ENCODE measurements at regions not wholly inside any gene's neighbourhood (a gene's known extent, or its start where the extent isn't known, plus 50 kb on each side); places are given as distances from the start of the nearest gene placed in this dataset.
A peak's percentile ranks its signal among the peaks of the same experiment; 100 is the strongest.

DNA sequence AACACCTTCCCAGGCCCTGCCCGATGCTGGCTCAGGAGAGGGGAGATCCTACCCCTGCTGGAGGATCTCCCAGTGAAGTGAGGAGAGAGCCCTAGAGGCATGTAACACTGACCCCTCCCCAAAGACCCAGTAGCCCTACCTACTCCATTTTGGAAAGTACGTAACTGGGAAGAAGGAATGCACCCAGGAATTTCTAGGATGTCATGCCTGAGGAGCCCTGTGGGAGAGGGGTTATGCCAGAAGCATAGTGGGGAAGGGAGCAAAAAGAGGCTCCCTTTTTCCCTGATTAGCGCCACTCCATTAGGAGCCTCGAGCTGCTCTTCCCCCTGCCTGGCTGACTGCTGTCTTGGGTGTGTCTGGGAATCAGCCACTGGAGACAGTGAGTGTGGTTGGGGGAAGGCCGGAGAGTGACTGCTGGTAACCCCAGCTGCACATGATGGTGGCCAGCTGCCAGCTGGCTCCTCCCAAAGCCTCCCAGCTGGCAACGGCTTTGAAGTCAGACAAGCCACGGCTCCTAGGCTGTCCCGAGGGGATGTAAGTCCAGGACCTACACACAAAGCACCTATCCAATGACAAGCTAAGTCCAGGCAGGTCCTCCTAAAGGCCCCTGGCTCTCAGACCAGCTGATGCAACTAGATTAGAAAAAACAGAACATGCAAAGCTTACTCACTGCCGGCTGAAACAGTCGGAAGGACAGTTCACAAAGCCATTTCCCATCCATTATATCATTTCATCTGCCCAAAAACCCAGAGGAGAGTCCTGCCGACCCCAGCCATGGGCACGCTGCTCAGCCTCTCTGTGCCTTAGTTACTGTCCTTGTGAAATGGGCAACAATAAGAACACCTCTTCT, 136.5 kb upstream of the ABCA1 start:
- peak; percentile 94 for DNase-seq (ENCODE audit: low spot score)

DNA sequence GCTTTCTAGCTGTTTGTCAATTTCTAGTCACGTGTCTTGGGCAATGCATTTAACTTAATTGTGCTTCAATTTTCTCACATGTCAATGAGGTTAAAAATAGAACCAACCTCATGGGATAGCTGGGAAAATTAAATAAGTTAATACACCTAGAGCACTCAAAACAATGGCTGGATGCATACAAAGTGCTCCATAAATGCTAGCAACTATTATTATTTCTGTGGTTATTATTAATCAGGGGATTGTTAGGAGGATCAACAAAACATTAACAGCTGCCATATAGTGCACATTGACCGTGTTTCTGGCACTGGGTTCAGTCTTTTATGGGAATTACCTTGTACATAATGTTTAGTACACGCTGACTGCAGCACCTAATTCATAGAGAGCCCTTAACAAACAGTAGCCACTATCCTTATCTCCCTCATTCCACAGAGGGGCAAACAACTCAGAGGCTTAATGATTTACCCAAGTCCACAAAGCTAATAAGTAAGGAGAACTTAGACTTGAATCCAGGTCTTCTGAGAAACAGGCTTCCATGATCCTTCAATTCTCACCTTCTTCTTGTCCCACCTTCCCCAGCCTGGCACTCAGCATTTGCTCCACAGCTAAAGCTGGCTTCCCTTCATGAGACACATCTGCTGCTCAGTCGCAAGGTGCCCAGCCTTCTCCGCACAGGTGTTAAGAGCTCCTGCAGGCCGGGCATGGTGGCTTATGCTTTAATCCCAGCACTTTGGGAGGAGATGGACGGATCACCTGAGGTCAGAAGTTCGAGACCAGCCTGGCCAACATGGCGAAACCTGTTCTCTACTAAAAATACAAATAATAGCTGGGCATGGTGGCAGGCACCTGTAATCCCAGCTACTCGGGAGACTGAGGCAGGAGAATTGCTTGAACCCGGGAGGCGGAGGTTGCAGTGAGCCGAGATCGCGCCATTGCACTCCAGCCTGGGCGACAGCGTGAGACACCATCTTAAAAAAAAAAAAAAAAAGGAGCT, 137.4 kb upstream of the ABCA1 start:
- DNase-seq (ENCODE audit: low spot score), result no peak

DNA sequence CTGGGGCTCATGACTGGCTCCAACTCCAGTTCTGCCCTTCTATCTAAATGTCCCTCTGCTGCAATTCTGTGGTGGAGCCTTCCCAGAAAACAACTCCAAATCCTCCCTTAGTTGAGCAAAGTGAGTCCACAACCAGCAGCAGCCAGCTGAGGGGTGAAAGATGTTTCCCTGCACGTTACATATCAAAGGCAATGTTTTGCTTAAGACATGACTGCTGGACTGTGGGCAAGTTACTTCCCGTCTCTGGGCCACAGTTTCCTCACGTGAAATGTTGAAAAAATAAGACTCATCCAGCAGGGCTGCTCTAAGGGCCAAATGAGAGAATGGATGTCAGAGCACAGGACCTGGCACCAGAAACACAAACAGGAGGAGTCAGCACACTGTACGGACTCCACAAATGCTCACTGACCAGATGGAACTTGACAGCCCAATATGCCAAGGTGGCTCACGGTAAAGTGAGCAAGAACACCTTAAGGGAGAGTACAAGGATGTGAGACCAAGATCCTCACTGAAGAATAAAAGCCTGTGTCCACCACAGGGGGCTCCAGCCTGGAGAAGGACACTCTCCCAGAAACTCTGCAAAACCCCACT, 138.4 kb upstream of the ABCA1 start:
- no peak for DNase-seq (ENCODE audit: low spot score)

DNA sequence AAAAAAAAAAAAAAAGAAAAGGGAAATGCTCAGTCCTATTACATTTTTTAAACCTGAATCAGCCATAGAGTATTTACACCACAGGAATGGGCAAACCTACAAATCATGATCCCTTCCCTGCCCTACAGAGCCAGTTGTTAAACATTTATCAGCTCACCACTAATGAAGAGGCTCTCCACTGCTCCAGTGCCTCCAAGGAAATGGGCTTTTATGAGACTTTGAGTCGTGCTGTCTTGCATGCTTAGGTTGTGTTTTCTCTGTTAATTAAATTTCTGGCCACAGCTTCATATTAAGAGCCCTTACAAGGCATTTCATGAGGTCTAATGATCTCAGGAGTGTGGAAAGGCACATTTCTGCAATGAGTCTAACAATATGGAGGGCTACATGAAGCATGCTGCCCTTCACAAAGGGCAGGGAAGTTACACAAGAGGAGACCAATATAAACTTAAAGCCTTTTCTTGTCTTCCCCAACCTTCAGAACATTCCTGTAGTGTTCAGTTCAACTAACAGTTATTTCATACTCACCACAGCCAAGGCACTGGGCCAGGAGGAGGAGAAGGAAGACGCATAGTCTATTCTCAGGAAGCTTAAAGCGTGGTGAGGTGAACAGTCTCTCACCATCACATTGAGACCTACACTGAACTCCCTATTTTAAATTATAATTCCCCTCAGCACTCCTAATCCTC, 140.1 kb upstream of the ABCA1 start:
- no peak for DNase-seq (ENCODE audit: low spot score)

DNA sequence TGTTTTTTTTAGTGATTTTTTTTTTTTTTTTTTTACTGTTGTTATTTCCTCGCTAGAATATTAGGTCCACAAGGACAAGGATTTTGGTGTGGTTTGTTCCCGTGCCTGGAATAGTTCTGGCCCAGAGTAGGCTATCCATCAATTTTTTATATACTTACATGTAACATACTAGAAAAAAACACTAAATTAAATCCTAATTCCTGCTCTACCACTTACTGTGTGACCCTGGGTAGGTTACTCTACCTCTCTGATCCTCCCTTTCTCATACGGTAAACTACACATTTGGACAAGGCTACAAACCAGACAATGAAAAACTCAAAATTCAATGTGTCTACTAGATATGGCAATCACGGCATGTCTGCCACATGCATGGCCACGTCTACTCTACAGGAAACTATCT, 141.3 kb upstream of the ABCA1 start:
- DNase-seq (ENCODE audit: low spot score), result no peak

DNA sequence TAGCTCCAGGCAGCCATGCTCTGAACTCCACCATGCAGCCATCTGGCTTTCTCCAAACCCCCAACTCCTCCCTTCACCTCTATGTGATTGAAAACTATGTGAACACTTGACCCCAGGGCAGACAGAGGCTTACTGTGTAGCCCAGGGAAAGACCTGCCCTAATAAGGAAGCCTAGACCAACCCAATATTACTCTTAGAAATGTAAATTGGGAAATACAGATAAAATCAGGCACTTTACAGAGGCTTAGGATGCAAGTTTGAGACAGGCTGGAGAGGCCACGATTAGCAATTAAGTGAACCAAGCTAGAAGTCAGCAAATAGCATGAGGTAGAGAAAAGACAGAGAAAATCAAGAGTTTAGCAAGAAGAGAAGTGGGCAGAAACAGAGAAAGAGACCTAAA, 141.7 kb upstream of the ABCA1 start:
- DNase-seq (ENCODE audit: low spot score), result no peak

DNA sequence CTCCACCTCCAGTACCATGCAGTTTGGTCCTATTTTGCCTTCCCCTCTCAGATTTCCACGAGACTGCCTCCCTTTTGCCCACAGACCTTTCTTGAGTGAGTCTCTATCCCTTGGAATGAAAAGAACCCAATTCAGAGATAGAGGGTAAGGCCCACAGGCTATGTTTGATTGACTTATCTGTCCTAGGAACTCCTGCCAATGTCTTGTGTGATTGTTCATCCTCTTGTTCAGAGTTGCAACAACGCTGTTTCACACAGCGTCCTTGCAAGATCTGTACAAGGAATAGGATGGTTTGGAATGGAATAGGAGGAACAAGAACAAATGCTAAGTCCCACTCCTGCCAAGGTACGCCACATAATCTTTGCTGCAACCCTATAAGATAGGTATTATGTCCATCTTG, 142.2 kb upstream of the ABCA1 start:
- DNase-seq (ENCODE audit: low spot score), result no peak

DNA sequence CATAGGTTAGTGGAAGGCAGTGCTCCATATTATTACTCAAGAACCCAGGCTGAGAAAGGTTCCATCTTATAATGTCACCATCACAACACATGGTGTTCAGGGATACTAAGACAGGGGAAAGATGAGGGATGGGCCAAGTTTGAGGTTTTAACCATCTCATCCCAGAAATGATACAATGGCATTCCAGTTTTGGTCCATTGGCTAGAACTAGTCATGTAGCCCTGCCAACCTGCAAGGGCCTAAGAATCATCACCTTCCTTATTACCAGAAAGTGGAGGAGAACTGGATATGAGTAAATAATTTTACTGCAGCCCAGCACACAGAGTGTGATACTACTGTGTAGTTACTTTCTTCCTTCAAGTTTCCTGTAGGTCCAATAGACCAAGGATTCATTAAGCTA, 144.5 kb upstream of the ABCA1 start:
- no peak for DNase-seq (ENCODE audit: low spot score)

DNA sequence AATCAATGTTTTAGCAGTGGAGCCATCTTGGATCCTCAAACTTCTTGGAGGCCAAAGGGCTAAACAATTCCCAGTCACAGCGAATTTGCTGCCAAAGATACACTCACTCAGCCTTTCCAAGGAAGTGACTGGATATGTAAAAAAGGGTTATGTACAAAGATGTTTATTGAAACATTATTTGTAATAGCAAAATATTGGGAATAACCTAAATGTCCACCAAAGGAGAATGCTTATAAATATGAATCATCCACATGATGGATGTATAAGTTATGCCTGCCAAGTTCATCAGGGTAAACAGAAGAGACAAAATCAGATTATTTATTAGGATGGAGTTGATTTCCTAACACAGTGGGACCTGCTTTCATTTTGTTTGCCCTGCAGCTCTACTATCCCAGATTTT, 145.2 kb upstream of the ABCA1 start:
- DNase-seq (ENCODE audit: low spot score), result no peak

DNA sequence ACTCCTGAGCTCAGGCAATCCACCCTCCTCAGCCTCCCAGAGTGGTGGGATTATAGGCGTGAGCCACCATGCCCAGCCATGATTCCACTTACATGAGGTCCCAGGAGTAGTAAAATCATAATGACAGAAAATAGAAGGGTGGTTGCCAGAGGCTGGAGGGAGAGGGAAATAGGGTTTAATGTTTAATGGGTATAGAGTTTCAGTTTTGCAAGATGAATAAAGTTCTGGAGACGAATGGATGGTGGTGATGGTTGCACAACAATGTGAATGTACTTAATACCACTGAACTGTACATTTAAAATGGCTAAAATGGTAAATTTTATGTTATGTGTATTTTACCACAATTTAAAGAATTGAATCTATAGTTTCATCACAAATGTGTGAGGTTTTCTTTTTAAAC, 146.5 kb upstream of the ABCA1 start:
- DNase-seq (ENCODE audit: low spot score), result no peak

DNA sequence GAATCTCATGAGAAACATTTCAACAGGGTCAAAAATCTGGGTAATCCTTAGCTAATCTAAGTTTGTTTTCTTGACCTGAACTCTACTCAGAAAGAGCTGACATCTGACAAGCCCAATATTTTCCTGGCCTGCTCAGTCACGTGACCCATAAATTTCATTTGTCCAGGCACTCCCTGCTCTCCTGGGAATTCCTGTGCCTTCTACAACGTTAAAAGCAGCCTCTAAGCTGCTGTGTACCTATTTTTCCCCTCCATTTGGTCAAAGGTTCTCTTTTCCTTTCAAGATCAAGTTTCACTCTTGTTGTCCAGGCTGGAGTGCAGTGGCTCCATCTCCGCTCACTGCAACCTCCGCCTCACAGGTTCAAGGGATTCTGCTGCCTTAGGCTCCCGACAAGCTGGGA, 148.8 kb upstream of the ABCA1 start:
- no peak for DNase-seq (ENCODE audit: low spot score)

DNA sequence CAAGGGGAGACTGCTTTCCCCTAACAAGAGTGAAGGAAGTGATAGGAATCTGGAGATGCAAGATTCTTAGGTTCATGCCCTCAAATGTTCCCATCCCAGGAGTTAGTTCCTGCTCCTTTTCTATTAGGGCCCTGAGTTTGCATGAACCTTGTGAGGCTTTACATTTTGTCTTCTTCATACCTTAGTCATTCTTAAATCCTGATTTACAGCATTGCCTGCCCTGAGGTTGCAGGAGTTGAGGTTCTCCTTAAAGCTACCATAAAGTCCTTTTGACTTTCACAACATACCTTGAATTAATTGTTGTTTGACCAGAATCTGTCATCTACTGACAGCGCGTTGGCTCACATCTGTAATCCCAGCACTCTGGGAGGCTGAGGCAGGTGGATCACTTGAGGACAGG, 151.5 kb upstream of the ABCA1 start:
- DNase-seq (ENCODE audit: low spot score), result no peak

DNA sequence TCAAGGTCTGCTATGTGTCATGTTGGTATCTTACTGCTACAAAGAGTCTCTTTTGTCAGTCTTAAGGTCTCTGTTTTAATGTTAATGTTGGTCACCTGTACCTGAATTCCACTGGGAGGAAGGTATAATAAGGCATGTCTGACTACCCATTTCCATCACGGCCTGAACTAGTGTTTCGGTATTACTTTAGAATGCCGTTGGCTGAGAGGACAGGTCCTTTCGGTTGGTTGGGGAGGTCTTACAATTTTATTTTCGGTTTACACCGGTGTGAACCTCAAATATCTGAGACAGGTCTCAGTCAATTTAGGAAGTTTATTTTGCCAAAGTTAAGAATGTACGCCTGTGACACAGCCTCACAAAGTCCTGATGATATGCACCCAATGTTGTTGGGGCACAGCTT, 154.9 kb upstream of the ABCA1 start:
- no peak for DNase-seq (ENCODE audit: low spot score)

DNA sequence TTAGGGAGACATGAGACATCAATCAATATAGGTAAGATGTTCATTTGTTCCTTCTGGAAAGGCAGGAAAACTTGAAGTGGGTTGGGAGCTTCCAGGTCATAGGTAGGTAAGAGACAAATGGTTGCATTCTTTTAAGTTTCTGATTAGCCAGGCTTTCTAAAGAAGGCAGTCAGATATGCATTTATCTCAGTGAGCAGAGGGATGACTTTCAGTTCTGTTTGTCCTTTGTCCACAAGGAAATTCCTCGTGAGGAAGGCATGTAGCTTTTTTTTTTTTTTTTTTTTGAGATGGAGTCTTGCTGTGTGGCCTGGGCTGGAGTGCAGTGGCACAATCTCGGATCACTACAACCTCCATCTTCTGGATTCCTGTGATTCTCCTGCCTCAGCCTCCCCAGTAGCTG, 155.3 kb upstream of the ABCA1 start:
- no peak for DNase-seq (ENCODE audit: low spot score)

DNA sequence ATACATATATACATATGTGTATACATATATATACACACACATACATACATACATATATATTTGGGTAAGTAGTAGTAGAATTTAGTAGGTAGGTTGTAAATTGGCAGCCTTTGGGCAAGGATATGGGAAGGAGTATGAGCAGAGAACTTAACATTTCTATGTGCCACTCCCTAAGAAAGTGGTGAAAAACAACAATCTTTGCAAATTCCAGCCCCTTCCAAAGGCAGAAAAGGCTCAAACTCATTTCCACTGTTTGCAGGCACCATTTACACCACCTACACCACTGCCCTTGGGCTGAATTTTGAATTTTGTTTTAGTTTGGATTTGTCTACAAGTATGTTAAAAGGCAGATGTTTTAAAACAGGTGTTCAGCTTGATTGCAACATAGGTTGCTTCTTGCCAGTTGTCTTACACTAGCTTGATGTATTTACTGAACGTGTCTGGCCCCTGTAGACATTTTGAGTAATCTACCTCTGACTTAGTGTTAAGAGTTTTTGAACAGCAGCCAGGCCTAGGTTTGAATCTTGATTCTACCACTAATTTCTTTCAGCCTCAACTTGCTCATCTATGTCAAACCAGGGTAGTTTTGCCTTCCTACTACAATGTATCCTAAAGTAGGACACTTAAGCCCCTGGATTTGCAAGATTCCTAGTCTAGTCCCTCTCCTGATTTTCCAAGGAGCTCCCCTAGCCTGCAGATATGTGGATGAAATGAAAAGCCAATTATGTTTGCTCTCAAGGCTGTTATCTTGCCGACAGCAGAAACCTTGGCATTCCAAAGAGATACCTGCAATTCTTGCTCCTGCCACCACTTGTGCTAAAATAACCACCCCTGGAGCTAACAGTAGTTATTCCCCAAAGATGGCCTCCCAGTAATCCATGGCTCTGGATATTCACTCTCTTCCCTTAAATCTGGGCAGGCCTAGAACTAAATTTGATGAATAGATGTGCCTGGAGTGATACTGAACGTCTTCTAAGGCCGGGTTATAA, 156.2 kb upstream of the SLC44A1 start:
- no peak for DNase-seq (ENCODE audit: low spot score)

DNA sequence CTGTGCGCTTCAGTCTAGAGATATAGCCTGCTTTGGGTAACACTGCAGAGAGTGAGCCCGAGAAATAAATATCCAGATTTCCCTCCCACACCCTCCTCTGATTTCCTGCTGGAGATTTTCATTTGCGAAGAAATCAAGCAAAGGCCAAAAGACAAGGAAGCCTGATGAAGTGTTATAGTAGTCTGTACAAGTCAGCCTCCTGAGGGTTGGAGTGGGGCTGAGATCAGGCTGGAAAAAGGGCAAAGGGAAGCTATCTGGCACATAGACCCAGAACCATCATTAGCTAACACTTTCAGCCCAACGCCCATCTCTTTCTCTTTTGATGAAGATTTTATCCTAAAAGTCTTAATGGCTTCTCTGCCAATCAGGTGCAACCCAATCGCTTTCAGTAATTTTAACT, 154.6 kb upstream of the SLC44A1 start:
- no peak for DNase-seq (ENCODE audit: low spot score)

DNA sequence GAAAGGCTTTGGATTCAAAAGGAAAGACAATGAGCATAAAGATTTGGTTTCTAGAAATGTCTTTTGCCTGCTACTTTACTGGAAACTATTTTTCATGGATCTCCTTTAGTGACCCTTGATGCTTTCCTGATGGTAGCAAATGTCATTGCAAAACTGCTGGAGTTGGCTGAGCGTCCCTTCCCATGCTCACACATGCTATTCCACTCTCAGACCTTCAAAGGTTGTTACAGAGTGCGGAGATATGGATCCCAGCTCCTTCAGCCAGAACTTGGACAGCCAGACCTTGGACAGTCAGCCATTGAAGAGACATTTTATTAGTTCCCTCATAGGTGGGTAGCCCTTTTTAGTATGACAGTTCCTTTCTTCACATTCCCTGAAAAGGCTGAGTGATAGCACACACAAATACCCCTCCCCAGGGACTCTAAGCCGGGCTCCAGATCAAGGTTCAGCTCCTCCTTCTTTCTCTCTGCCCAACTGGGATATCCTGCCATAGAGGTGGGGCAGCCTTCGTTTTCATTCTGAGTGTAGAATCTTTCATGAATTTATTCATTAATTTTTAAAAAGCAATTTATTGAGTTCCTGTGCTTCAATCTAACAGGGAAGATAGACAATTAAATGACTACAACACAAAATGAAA, 153.3 kb upstream of the SLC44A1 start:
- no peak for DNase-seq (ENCODE audit: low spot score)

DNA sequence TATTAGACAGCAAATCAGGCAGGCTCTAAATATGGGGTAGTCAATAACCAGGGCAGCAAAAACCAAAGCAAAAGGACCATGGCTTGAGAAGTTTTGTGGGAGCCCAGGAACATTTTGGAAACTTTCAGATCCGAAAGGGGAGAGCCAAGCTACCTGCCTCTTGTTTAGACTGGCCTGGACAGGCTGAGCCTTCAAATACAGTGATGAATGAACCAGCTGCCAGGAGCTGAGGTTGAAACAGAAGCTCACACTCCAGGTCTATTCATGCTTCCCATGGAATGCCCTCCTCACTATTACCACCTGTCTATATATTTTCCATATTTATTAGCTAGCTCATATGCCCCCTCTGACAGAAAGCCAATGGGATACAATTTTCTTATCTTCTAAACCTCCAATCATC, 150.8 kb upstream of the SLC44A1 start:
- DNase-seq (ENCODE audit: low spot score), result no peak

DNA sequence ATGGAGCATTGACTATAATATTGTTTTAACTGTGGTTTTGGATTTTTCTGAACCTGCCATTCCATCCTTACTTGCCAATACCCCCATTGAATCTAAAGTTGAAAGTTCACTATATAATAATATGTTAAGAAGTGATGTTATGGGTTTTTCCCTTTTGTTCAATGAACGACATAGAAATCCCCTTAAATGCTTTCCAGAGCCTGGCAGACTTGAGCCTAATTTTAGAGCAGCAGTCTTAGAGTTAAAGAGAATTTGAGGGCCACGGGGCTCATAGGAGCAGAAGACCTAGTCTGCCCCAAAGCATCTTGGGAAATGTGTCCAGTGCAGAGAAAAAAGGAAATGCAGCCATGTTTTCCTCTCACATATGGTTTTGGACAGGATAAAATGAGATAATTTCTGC, 146.1 kb upstream of the SLC44A1 start:
- DNase-seq (ENCODE audit: low spot score), result no peak

DNA sequence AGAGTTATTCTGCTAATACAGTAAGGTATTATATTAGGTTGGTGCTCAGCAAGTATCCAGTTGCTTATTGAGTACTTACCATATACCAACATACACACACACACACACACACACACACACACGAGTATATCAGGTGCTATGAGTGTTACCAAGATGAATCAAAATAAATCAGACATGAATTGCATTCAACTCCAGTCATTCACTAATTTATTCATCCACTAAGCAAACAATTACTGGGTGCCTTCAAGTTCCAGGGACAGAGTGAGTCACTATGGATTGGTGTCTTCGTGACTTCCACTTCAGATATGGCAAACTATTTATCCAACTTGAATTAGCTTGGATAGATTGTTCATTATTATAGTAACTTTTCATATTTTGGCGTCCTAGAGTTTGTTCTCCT, 140.7 kb upstream of the SLC44A1 start:
- no peak for DNase-seq (ENCODE audit: low spot score)
